Osteoblast (primary cell): ENCODE measurements at regions not wholly inside any gene's neighbourhood (a gene's known extent, or its start where the extent isn't known, plus 50 kb on each side); places are given as distances from the start of the nearest gene placed in this dataset.

Experiments
- DNase-seq: peaks from one replicate; pipeline ENCODE4 v3.0.0; 2011; ENCODE audit warnings: low spot score, mixed read lengths; ENCODE audit not compliant: insufficient read length; ENCODE audit errors: missing footprints
- H2AFZ ChIP-seq: 2 replicates; pipeline ENCODE4 v1.6.0; 2011; ENCODE audit warnings: mild to moderate bottlenecking, low read length
- H3K27ac ChIP-seq: 2 replicates; pipeline ENCODE4 v1.5.1; 2011; ENCODE audit warnings: mild to moderate bottlenecking, low read depth, low read length, moderate library complexity
- H3K27me3 ChIP-seq: 2 replicates; pipeline ENCODE4 v1.6.0; 2012; ENCODE audit warnings: mild to moderate bottlenecking, control low read depth, inconsistent platforms, low read length, moderate library complexity; ENCODE audit not compliant: insufficient read depth
- H3K36me3 ChIP-seq: 2 replicates; pipeline ENCODE4 v1.5.1; 2011; ENCODE audit warnings: mild to moderate bottlenecking, low read length, control low read depth, moderate library complexity; ENCODE audit not compliant: insufficient read depth
- H3K4me1 ChIP-seq: 2 replicates; pipeline ENCODE4 v1.5.1; 2011; ENCODE audit warnings: mild to moderate bottlenecking, low read length, control low read depth, moderate library complexity; ENCODE audit not compliant: insufficient read depth
- H3K4me2 ChIP-seq: 2 replicates; pipeline ENCODE4 v1.6.0; 2011; ENCODE audit warnings: mild to moderate bottlenecking, low read length; ENCODE audit not compliant: insufficient read depth
- H3K4me3 ChIP-seq: fragments of 200-600 bp; sonication (generic); 3 replicates; pipeline ENCODE4 v1.5.1; 2012; ENCODE audit warnings: mild to moderate bottlenecking, low read length, inconsistent platforms; ENCODE audit not compliant: insufficient read depth
- H3K79me2 ChIP-seq: 2 replicates; pipeline ENCODE4 v1.6.0; 2012; ENCODE audit warnings: mild to moderate bottlenecking, low read length, control low read depth, inconsistent platforms; ENCODE audit not compliant: insufficient read depth
- H3K9me3 ChIP-seq: 2 replicates; pipeline ENCODE4 v1.5.1; 2011; ENCODE audit warnings: low read depth, low read length, control low read depth
- H4K20me1 ChIP-seq: 2 replicates; pipeline ENCODE4 v1.6.0; 2012; ENCODE audit warnings: mild to moderate bottlenecking, low read length, control low read depth; ENCODE audit not compliant: insufficient read depth
- TF ChIP-seq, protein P1 (sequence below): IDR thresholded peaks from 2 replicates; pipeline ENCODE4 v1.5.1; 2011; ENCODE audit warnings: mild to moderate bottlenecking, low read depth, low read length, moderate library complexity; ENCODE audit errors: extremely low read depth

DNA sequence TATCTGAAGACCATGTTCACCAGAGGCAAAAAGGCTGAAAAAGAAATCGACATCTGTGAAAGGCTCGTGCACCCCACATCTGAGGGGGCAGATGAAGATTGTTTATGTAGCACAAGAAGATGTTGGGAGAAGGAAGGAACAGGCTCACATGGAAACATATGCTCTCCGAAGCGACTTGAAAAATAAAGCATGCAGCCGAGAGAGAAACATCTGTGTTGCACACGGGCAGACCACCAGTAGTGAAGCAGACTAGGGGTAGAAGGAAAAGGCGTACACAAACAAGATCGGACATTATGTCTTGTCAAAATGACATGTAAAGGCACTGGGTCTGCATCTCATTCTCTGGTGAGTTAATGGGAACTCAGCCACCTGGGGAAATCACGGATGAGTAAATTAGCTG lies 356.5 kb downstream of the ZIC4 start:
- H3K4me3 ChIP-seq, result peak overlapping the region; percentile 15

GRCh38 chr3:147049305-147049704 lies 357.0 kb downstream of the ZIC4 start:
- Histone ChIP-seq H2AFZ (no peak overlapping the region), H3K27ac (no peak overlapping the region), H3K4me1 (no peaks in the 10 kb centered on the region), H3K9me3 (no peaks in the 10 kb centered on the region), H3K27me3 (no peaks in the 10 kb centered on the region), H3K79me2 (no peaks in the 10 kb centered on the region), H3K36me3 (no peaks in the 10 kb centered on the region), H3K4me3 (no peak overlapping the region), H3K4me2 (no peak overlapping the region), H4K20me1 (no peaks in the 10 kb centered on the region)
- no peak for DNase-seq
- TF ChIP-seq, protein P1, sequence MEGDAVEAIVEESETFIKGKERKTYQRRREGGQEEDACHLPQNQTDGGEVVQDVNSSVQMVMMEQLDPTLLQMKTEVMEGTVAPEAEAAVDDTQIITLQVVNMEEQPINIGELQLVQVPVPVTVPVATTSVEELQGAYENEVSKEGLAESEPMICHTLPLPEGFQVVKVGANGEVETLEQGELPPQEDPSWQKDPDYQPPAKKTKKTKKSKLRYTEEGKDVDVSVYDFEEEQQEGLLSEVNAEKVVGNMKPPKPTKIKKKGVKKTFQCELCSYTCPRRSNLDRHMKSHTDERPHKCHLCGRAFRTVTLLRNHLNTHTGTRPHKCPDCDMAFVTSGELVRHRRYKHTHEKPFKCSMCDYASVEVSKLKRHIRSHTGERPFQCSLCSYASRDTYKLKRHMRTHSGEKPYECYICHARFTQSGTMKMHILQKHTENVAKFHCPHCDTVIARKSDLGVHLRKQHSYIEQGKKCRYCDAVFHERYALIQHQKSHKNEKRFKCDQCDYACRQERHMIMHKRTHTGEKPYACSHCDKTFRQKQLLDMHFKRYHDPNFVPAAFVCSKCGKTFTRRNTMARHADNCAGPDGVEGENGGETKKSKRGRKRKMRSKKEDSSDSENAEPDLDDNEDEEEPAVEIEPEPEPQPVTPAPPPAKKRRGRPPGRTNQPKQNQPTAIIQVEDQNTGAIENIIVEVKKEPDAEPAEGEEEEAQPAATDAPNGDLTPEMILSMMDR, result no peak

More for the DNA sequence above, 356.5 kb downstream of the ZIC4 start:
- H3K4me1 ChIP-seq, result no peaks in the 10 kb centered on the region
- H3K36me3 ChIP-seq, result no peaks in the 10 kb centered on the region
- H3K79me2 ChIP-seq, result no peaks in the 10 kb centered on the region
- peak overlapping the region; percentile 62 for H3K4me2 ChIP-seq
- H4K20me1 ChIP-seq, result no peaks in the 10 kb centered on the region
- DNase-seq, result no peak
- TF ChIP-seq, protein P1, result no peak
- H3K27me3 ChIP-seq, result no peaks in the 10 kb centered on the region
- H2AFZ ChIP-seq, result peak overlapping the region; percentile 51
- H3K27ac ChIP-seq, result no peak overlapping the region
- H3K9me3 ChIP-seq, result no peaks in the 10 kb centered on the region

- Histone ChIP-seq H3K4me2 (no peak overlapping the region), H2AFZ (no peak overlapping the region), H3K9me3 (no peaks in the 10 kb centered on the region), H3K4me3 (no peak overlapping the region), H3K27me3 (no peaks in the 10 kb centered on the region), H3K79me2 (no peaks in the 10 kb centered on the region), H3K27ac (no peak overlapping the region), H4K20me1 (no peaks in the 10 kb centered on the region), H3K36me3 (no peaks in the 10 kb centered on the region), H3K4me1 (no peaks in the 10 kb centered on the region)
- DNase-seq, result no peak
- TF ChIP-seq, protein P1, result no peak
These were observed 359.4 kb downstream of the ZIC4 start for GRCh38 chr3:147046916-147047315.

DNA sequence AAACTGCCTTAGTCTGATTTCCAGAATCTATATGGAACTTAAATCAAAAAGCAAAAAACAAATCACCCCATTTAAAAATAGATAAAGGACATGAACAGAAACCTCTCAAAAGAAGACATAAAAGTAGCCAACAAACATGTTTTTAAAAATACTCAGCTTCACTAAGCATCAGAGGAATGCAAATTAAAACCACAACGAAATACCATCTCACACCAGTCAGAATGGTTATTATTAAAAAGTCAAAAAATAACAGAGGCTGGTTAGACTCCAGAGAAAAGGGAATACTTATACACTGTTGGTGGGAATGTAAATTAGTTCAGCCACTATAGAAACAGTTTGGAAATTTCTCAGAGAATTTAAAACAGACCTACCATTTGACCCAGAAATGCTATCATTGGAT lies 367.9 kb downstream of the ZIC4 start:
- H3K9me3 ChIP-seq, result no peaks in the 10 kb centered on the region
- TF ChIP-seq, protein P1, result no peak
- peak overlapping the region; percentile 9 for H3K27ac ChIP-seq
- H3K4me3 ChIP-seq, result no peak overlapping the region
- no peaks in the 10 kb centered on the region for H3K27me3 ChIP-seq
- H3K4me2 ChIP-seq, result peak overlapping the region; percentile 41
- no peaks in the 10 kb centered on the region for H3K79me2 ChIP-seq
- no peaks in the 10 kb centered on the region for H3K36me3 ChIP-seq
- H3K4me1 ChIP-seq, result no peaks in the 10 kb centered on the region
- H2AFZ ChIP-seq, result no peak overlapping the region
- H4K20me1 ChIP-seq, result no peaks in the 10 kb centered on the region
- no peak for DNase-seq
